NCI-H146 treated with DMSO at 0.1 percent for 48 hours (cell line): ENCODE measurements at regions not wholly inside any gene's neighbourhood (a gene's known extent, or its start where the extent isn't known, plus 50 kb on each side); places are given as distances from the start of the nearest gene placed in this dataset.

Experiments used
- DNase-seq: peaks from one replicate; lab custom pipeline; 2025; ENCODE audit not compliant: unreplicated experiment; lab: John Stamatoyannopoulos, UW

GRCh38 chr6:121810158-121811032 lies 374.9 kb downstream of the GJA1 start:
- no peak for DNase-seq

- no peak for DNase-seq
Observed at GRCh38 chr6:121811106-121811505, 375.7 kb downstream of the GJA1 start.

DNA sequence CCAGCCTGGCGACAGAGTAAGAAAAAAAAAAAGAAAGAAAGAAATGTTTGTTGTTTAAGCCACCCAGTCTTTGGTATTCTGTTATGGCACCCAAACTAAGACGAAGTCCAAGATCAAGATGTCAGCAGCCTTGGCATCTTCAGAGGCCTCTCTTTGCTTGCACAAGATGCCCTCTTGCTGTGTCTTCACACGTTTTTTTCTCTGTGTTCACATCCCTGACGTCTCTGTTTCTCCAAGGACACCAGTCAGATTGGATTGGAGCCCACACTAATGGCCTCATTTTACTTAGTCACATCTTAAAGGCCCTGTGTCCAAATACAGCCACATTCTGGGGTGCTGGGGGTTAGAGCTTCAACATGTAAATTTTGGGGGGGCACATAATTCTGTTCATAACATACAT lies 380.9 kb downstream of the GJA1 start:
- no peak for DNase-seq

DNA sequence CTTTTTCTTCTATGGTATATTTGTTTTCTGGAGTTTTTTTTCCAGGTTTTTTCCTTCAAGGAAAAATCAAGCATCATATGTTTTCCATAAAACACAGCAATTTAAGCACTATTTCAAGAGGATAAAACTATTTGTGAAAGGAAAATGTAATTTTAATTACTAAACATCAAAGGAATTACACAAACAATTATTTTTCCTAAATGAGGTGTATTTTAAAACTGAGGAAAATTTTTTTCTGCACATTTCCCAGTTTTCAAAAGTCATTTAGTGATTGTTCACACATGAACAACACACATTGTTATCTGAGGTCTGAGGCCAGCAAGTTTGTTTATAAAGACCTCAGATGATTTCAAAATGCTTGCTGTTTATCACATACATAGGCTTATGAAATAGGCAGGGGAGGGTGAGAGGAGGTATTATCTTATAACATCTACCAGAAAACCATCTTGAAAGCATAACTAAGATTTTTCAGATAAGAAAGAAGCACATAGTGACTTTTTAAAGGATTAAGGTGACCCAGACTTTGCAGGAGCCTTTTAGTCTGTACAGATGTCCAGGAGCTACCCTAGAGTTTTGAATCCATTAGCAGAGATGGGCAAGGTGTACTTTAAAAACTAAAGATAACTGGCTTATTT lies 381.6 kb downstream of the GJA1 start:
- no peak for DNase-seq

DNA sequence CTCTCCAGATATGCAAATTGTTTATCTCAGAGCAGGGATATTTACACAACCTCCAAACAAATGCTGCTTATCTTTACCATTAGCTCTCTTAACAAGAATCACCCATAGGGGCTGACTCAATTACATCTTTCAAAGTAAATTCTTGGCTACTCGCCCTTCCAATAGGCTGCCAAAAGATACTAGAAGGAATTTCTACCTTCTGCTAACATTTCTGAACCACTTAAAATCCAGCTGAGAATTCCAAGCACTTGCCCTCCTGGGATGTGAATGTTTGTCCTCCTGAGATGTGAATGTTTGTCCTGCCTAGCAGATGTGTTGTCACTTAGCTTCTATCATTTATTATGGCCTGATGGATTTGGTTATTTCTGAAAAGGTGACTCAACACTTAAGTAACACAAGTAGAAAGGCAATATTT lies 388.0 kb downstream of the GJA1 start:
- DNase-seq = no peak

DNA sequence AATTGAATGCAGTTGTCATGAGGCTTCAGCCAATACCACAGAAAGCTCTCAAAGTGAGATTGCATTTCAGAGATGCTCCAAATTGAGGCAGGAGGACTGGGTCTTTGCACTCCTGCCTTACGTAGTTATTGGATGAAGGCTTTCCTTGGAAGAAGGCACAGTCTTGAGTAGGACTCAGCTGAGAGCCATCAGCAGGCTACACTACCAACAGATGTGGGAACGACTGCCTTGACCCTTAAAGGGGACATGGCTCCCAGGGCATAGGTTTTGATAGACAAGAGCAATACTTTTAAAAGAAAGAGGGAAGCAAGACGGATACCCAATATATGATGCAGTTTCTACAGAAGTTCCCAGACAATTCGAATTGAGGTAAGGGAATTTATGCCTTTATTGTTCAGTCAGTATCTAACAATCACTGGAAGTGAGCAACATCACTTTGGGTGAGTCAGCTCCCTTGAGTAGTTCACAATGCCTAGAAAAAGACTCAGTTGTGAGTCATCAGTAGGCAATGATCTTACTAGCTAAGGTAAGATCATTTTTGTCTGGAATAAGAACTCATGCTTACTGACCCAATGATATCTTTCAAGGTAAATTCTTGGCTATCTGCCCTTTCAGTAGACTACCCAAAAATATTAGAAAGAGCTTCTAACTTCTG lies 390.8 kb downstream of the GJA1 start:
- DNase-seq = no peak

- DNase-seq = no peak
Observed at GRCh38 chr6:121828146-121828886, 392.9 kb downstream of the GJA1 start.

GRCh38 chr6:121830736-121831135 lies 395.3 kb downstream of the GJA1 start:
- DNase-seq = no peak

- DNase-seq = no peak
Observed at GRCh38 chr6:121835662-121836061, 400.2 kb downstream of the GJA1 start.

DNA sequence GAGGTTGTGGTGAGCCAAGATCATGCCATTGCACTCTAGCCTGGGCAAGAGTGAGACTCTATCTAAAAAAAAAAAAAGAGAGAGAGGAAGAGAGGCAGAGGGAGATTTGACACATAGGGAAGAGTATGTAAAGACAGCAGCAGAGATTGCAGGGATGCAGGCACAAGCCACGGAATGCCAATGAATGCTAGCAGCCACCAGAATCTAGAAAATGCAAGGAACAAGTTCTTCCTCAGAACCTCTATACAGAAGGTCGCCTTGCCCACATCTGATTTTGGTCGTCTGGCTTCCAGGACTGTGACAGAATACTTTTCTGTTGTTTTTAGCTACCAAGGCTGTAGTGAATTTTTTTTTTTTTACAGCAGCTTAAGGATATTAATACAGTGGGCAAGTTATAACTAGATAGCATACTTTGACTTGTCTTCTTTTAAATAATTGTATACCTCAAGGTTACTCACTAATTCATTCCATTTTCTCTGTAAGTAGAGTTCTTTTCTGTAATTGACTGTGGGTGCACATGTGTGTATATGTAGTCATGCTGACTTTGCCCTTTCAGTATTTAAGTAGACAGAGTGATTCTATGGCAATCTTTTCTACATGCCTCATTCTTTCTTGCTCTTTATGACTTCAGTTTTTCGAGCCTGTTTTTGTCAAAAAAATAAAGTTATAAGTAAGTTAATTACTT lies 402.2 kb downstream of the GJA1 start:
- DNase-seq = no peak

- no peak for DNase-seq
Observed at GRCh38 chr6:121838842-121839241, 403.4 kb downstream of the GJA1 start.

DNA sequence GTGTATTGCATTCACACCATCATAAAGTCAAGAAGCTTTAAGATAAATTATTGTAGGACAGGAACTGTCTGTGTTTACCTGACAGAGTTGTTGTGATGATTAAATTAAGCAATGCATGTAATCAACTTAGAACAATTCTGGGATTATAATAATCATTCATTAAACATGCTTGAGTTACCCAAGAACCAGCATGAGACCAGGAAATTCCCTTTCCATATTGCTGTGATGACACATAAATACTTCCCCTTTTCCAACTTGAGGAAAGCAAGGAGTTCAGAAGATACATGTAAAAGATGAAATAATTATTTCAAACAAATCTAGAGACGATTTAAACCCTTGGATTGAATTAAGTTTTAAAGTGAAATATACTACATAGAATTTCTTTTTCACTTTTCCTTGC lies 404.4 kb downstream of the GJA1 start:
- no peak for DNase-seq

DNA sequence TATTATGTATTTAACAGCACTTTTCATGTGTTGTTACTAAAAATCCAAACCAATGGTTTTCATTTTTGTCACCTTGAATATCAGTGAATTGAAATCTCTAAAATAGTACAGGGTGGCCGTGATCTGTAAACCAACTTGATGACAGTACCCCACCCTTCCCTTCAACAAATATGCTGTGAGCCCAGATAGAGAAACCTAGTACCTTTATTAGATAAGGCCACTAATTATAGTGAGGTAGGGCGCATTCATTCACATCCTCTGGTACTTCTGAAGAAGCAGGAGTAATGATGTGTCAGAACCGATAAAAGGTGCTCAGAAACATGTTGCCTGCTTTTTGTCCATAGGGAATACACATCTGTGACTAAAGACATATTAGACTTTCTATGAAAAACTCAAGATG lies 409.5 kb downstream of the GJA1 start:
- no peak for DNase-seq

DNA sequence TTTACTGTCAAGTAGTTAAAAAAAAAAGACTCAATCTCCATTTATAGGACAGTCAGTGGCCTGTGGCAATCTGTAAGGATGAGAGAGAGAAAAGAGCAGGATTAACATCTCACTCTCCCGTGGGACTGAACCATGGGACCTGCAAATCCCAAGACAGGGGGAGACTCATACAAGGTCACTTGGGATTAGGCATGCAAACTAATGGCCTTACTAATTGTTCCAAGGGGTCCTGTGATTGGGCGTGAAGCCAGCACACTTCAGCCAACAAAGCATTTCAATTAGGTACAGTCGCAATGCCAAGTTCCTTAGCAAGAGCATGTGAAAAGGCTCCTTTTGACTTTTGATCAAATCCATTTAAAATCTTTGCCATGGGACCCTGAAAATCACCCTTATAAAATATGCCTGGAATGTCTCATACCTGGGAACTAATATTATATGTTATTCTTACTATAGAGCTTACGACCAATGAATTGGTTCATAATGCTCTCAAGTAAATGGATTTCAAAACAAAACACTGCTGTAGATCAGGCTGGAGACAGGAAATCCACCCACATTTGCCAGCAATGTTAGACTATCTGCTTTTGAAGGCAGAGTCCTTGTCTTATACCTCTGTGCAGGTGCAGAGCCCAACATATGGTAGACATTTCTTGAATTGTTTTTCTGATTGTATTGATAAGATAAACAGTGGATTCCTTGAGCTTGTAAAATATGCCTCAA lies 412.5 kb downstream of the GJA1 start:
- DNase-seq = no peak

DNA sequence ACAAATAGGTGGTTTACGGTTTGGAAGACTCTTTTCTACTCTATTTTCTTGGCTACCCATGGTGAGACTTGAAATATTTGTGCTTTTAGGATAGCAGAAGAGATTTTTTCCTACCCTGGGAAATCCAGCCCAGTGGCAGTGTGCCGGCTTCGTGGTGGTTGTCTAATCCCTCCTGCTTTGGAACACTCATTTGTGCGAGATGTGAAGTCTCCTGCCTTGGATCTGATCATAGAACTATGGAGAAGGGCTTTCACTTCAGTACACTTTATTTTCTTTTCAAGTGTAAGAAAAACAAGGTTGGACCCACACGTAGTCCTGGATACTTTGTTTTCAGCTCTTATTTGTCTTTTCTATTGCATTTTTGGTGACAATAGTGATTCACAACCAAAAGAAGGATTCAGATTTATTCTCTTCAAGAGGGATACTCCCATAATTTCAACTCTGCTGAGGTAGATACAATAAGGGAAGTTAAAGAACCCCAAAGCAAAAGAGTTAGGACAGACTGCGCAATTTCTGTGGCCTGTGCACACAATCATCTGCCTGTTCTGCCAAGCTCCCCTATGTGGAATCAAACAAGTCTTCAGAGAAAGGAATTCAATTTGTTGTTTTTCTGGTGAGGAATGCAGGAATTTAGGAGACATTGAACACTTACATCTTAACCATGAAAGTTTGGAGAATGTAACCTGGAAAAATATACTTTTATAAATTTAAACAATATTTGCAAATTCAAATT lies 413.2 kb downstream of the GJA1 start:
- no peak for DNase-seq

DNA sequence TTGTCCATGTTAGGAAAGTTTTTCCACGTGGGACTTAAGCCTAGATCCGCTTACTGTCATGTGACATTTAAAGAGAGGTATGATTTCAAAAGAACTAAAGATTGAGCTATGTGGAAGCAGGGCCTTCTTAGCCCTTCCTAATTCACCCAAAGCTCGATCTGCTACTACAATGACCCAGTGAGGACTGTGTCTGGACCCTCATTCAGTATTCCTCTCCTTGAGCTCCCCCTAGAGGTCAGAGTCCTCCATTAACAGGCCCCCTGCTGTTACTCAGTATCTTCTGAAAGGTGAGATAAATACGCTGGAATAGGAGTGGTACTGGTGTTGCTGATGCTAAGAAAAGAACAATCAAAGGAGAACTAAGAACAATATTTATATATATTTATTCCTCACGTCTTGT lies 414.0 kb downstream of the GJA1 start:
- peak; percentile 13 for DNase-seq

- DNase-seq = no peak
Observed at GRCh38 chr6:121851056-121851455, 415.6 kb downstream of the GJA1 start.

DNA sequence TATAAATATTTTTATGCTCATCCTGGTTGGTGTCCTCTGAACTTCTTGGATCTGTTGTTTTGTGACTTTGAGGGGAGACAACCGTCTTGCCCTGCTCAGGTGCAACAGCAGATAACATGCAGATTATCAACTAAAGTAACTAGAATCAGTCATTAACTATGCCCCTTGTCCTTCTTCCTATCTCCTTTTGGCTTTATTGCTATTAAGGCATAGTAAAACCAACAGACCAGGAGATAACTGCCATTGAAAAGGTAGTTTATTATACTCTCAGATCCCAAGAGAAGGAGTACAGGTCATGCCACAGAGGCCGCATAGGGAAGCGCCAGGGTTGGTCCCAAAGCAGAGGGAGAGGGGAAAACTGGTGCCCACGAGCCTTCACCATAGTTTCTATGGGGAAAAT lies 418.2 kb downstream of the GJA1 start:
- no peak for DNase-seq

- DNase-seq = no peak
Observed at GRCh38 chr6:121855521-121855920, 420.1 kb downstream of the GJA1 start.

DNA sequence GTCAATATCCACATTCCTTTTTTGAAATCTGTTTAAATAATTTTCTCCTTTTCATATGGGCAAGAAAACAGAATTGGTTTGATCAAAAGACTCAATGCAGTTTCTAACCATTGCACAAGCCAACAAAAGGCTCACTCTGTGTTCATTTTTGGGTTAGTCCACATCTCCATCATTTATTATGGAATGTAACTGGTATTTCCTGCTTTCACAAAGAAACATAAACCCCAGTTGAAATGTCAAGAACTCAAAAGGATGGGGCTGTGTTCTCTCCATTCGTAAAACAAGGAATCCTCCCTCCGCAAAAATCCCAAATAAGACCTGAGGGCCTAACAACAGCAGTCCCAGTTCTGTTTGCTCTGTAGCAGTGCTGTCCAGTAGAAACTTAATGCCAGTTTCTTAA lies 420.9 kb downstream of the GJA1 start:
- no peak for DNase-seq
